ENCODE measurements at regions not wholly inside any gene's neighbourhood (a gene's known extent, or its start where the extent isn't known, plus 50 kb on each side); places are given as distances from the start of the nearest gene placed in this dataset.
A peak's percentile ranks its signal among the peaks of the same experiment; 100 is the strongest.

DNA sequence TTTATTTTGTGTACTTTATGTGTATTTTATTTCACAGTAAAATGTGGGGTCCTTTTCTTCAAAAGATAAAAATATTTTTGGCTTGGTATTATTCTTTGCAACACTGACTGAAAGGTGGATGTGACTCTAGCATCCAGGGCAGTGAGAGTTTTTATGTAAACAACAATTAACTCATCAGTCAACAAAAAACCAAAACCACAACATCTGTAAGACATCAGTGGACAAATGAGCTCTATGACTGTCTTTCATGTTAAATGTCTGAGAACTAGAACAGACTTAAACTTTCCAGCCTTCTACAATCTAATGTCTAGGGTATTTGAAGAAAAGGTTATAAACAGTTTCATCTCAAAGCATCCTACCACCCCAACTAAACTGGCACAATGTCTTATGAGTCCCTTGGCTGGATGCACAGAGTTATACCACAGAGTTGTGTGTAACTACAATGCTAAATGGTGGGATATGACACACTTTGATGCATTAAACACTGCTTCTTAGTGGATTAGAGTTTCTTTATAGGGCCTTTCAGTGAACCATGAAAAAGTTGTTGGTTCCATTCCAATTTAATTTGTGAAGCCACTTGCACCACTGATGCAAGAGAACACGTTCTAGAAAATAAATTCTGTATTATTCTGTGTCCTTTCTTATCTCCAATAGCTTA is 544.2 kb upstream of the KLF12 start:
- no TSS peak for BruUV-seq (replicated peaks)
- intact Hi-C loops (cut with micrococcal nuclease): no loop called here
- Mint-ChIP-seq H3K27me3 (ENCODE audit: insufficient read depth, unreplicated experiment) (no peaks in the 10 kb centered on the region), H3K4me1 (ENCODE audit: insufficient read depth, unreplicated experiment) (no peaks in the 10 kb centered on the region), H3K36me3 (ENCODE audit: insufficient read depth, unreplicated experiment) (no peaks in the 10 kb centered on the region), H3K27ac (ENCODE audit: low read depth, unreplicated experiment) (no peak overlapping the region), H3K9me3 (ENCODE audit: unreplicated experiment) (no peaks in the 10 kb centered on the region), H3K4me3 (ENCODE audit: unreplicated experiment) (no peak overlapping the region)
- POLR2A ChIA-PET: no interaction called here
- TF ChIP-seq, protein P1, sequence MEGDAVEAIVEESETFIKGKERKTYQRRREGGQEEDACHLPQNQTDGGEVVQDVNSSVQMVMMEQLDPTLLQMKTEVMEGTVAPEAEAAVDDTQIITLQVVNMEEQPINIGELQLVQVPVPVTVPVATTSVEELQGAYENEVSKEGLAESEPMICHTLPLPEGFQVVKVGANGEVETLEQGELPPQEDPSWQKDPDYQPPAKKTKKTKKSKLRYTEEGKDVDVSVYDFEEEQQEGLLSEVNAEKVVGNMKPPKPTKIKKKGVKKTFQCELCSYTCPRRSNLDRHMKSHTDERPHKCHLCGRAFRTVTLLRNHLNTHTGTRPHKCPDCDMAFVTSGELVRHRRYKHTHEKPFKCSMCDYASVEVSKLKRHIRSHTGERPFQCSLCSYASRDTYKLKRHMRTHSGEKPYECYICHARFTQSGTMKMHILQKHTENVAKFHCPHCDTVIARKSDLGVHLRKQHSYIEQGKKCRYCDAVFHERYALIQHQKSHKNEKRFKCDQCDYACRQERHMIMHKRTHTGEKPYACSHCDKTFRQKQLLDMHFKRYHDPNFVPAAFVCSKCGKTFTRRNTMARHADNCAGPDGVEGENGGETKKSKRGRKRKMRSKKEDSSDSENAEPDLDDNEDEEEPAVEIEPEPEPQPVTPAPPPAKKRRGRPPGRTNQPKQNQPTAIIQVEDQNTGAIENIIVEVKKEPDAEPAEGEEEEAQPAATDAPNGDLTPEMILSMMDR (IDR thresholded peaks at IDR 0.05; ENCODE audit: unreplicated experiment): no peak
- DNase-seq (ENCODE audit: unreplicated experiment): no peak
- CTCF ChIA-PET: interaction anchor here (0.7 kb wide), 1 partner anchor 155 kb away, joined by 4 read pairs; no protein-coding TSS in a partner anchor

- POLR2A ChIA-PET: interaction anchor here (0.6 kb wide), 1 partner anchor 1615 kb away, joined by 3 read pairs; no protein-coding TSS in a partner anchor
- no peaks in the 10 kb centered on the region for H3K27me3 Mint-ChIP-seq (ENCODE audit: insufficient read depth, unreplicated experiment)
These were observed 541.8 kb upstream of the KLF12 start for GRCh38 chr13:74675972-74676371.

DNA sequence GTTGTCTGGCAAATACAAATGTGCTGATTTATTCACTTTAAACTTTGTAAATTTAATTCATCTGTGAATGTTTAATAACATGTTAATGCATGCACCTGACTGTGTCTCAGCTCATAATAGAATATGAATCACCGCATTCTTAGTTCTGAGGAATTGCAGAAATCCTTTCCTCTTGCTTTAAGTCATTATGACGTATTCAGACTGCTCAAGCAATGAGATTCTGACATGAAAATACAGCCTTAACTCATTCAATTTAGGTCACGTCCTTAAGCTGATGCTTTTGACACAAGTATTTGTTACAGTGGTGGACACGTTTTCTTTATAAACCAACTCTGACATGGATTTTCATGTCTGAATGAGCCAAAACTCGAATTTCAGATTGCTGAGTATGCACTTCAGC is 541.0 kb upstream of the KLF12 start:
- Mint-ChIP-seq H3K36me3 (ENCODE audit: insufficient read depth, unreplicated experiment) (no peaks in the 10 kb centered on the region), H3K4me1 (ENCODE audit: insufficient read depth, unreplicated experiment) (no peaks in the 10 kb centered on the region), H3K9me3 (ENCODE audit: unreplicated experiment) (no peaks in the 10 kb centered on the region), H3K27ac (ENCODE audit: low read depth, unreplicated experiment) (no peak overlapping the region), H3K4me3 (ENCODE audit: unreplicated experiment) (no peak overlapping the region), H3K27me3 (ENCODE audit: insufficient read depth, unreplicated experiment) (no peaks in the 10 kb centered on the region)
- CTCF ChIA-PET: interaction anchor here (1.0 kb wide), 1 partner anchor 544 kb away, joined by 4 read pairs; no protein-coding TSS in a partner anchor
- DNase-seq (ENCODE audit: unreplicated experiment): peak; percentile 38
- intact Hi-C loops (cut with micrococcal nuclease): no loop called here
- TF ChIP-seq, protein P1 (IDR thresholded peaks at IDR 0.05; ENCODE audit: unreplicated experiment): no peak
- POLR2A ChIA-PET: interaction anchor here (0.6 to 1.2 kb wide), 3 partner anchors 20 to 929 kb away, joined by 3 to 5 read pairs (median 3); no protein-coding TSS in a partner anchor
- BruUV-seq (replicated peaks): no TSS peak

More at GRCh38 chr13:74675972-74676371, 541.8 kb upstream of the KLF12 start:
- intact Hi-C loops (cut with micrococcal nuclease): no loop called here
- CTCF ChIA-PET: no interaction called here
- Mint-ChIP-seq H3K4me3 (ENCODE audit: unreplicated experiment) (no peak overlapping the region), H3K4me1 (ENCODE audit: insufficient read depth, unreplicated experiment) (no peaks in the 10 kb centered on the region), H3K36me3 (ENCODE audit: insufficient read depth, unreplicated experiment) (no peaks in the 10 kb centered on the region), H3K27ac (ENCODE audit: low read depth, unreplicated experiment) (no peak overlapping the region), H3K9me3 (ENCODE audit: unreplicated experiment) (no peaks in the 10 kb centered on the region)
- TF ChIP-seq, protein P1 (IDR thresholded peaks at IDR 0.05; ENCODE audit: unreplicated experiment): no peak
- no TSS peak for BruUV-seq (replicated peaks)
- no peak for DNase-seq (ENCODE audit: unreplicated experiment)

- no peak overlapping the region for H3K27ac Mint-ChIP-seq (ENCODE audit: low read depth, unreplicated experiment)
- BruUV-seq (replicated peaks): no TSS peak
- CTCF ChIA-PET: interaction anchor here (0.5 to 1.0 kb wide), 4 partner anchors 8 to 1901 kb away, joined by 3 to 4 read pairs (median 3); no protein-coding TSS in a partner anchor
- no peaks in the 10 kb centered on the region for H3K27me3 Mint-ChIP-seq (ENCODE audit: insufficient read depth, unreplicated experiment)
- H3K36me3 Mint-ChIP-seq (ENCODE audit: insufficient read depth, unreplicated experiment): no peaks in the 10 kb centered on the region
- intact Hi-C loops (cut with micrococcal nuclease): no loop called here
- no peaks in the 10 kb centered on the region for H3K4me1 Mint-ChIP-seq (ENCODE audit: insufficient read depth, unreplicated experiment)
- TF ChIP-seq, protein P1 (IDR thresholded peaks at IDR 0.05; ENCODE audit: unreplicated experiment): no peak
- no peak for DNase-seq (ENCODE audit: unreplicated experiment)
- POLR2A ChIA-PET: interaction anchor here (0.6 to 1.2 kb wide), 2 partner anchors 21 to 928 kb away, joined by 3 to 5 read pairs; no protein-coding TSS in a partner anchor
- H3K9me3 Mint-ChIP-seq (ENCODE audit: unreplicated experiment): no peaks in the 10 kb centered on the region
- no peak overlapping the region for H3K4me3 Mint-ChIP-seq (ENCODE audit: unreplicated experiment)
These were observed 540.5 kb upstream of the KLF12 start for GRCh38 chr13:74674720-74675119.
